Mesendoderm (in vitro differentiated cells): ENCODE measurements at regions not wholly inside any gene's neighbourhood (a gene's known extent, or its start where the extent isn't known, plus 50 kb on each side); places are given as distances from the start of the nearest gene placed in this dataset.

ENCODE experiments used
- DNase-seq: peaks from one replicate; pipeline ENCODE4 v3.0.0; 2013
- H2AK5ac ChIP-seq: 2 replicates; pipeline ENCODE4 v1.6.1; 2013; ENCODE audit warnings: low read length, inconsistent platforms
- H2BK120ac ChIP-seq: 2 replicates; pipeline ENCODE4 v1.6.1; 2013; ENCODE audit warnings: low read depth, mild to moderate bottlenecking, low read length, moderate library complexity, mixed read lengths
- H2BK15ac ChIP-seq: replicated peaks from 2 replicates; pipeline ENCODE4 v1.6.1; 2013; ENCODE audit warnings: low read depth, mild to moderate bottlenecking, moderate library complexity
- H2BK5ac ChIP-seq: 2 replicates; pipeline ENCODE4 v1.6.1; 2013; ENCODE audit warnings: low read length, inconsistent platforms
- H3K18ac ChIP-seq: 2 replicates; pipeline ENCODE4 v1.6.1; 2013; ENCODE audit warnings: mild to moderate bottlenecking, low read length, mixed read lengths
- H3K23ac ChIP-seq: one replicate; pipeline ENCODE4 v1.6.1; 2013; ENCODE audit warnings: low read length
- H3K27ac ChIP-seq: 2 replicates; pipeline ENCODE4 v1.5.1; 2013; ENCODE audit warnings: low read depth, mild to moderate bottlenecking, inconsistent platforms, low read length, moderate library complexity
- H3K27me3 ChIP-seq: 2 replicates; pipeline ENCODE4 v1.6.1; 2013; ENCODE audit warnings: low read length, control low read depth, mild to moderate bottlenecking, inconsistent platforms; ENCODE audit not compliant: insufficient read depth, poor library complexity
- H3K36me3 ChIP-seq: 2 replicates; pipeline ENCODE4 v1.6.1; 2013; ENCODE audit warnings: low read length, inconsistent platforms; ENCODE audit not compliant: control insufficient read depth, insufficient read depth
- H3K4ac ChIP-seq: one replicate; pipeline ENCODE4 v1.6.1; 2013; ENCODE audit warnings: low read depth, mild to moderate bottlenecking, low read length, moderate library complexity
- H3K4me1 ChIP-seq: 2 replicates; pipeline ENCODE4 v1.6.1; 2013; ENCODE audit warnings: low read depth, low read length, inconsistent platforms; ENCODE audit not compliant: control insufficient read depth
- H3K4me2 ChIP-seq: 2 replicates; pipeline ENCODE4 v1.6.1; 2013; ENCODE audit warnings: low read length
- H3K4me3 ChIP-seq: 2 replicates; pipeline ENCODE4 v1.5.1; 2013; ENCODE audit warnings: mild to moderate bottlenecking, low read length
- H3K56ac ChIP-seq: one replicate; pipeline ENCODE4 v1.6.1; 2013; ENCODE audit warnings: low read length
- H3K79me1 ChIP-seq: 2 replicates; pipeline ENCODE4 v1.6.1; 2013; ENCODE audit warnings: low read length, inconsistent platforms
- H3K79me2 ChIP-seq: 2 replicates; pipeline ENCODE4 v1.6.1; 2013; ENCODE audit warnings: mild to moderate bottlenecking, low read length; ENCODE audit not compliant: control insufficient read depth, insufficient read depth
- H3K9ac ChIP-seq: 2 replicates; pipeline ENCODE4 v1.6.1; 2013; ENCODE audit warnings: low read length, inconsistent platforms
- H4K5ac ChIP-seq: one replicate; pipeline ENCODE4 v1.6.1; 2013; ENCODE audit warnings: low read length
- H4K8ac ChIP-seq: one replicate; pipeline ENCODE4 v1.6.1; 2013; ENCODE audit warnings: low read depth, mild to moderate bottlenecking, control low read depth, low read length, moderate library complexity
- WGBS: extraction: QIAGEN DNeasy Blood & Tissue Kit; methylation state at CpG from one replicate; pipeline ENCODE4 v1.1.7; 2013; ENCODE audit warnings: low lambda C conversion rate, missing lambda C conversion rate; ENCODE audit not compliant: insufficient coverage; ENCODE audit errors: extremely low coverage; 5-methylcytosine and 5-hydroxymethylcytosine counted together

GRCh38 chr9:78552802-78553201, 255.9 kb downstream of the PSAT1 start:
- Histone ChIP-seq H3K79me2 (no peaks in the 10 kb centered on the region), H3K79me1 (no peaks in the 10 kb centered on the region), H3K23ac (no peak overlapping the region), H4K8ac (no peak overlapping the region), H3K56ac (no peak overlapping the region), H2AK5ac (no peak overlapping the region), H3K4me1 (no peaks in the 10 kb centered on the region), H3K4ac (no peak overlapping the region), H3K27me3 (no peaks in the 10 kb centered on the region), H3K4me2 (no peak overlapping the region), H3K18ac (no peak overlapping the region), H2BK120ac (no peak overlapping the region), H3K9ac (no peak overlapping the region), H3K4me3 (no peak overlapping the region), H2BK15ac (no peak overlapping the region), H3K36me3 (no peaks in the 10 kb centered on the region), H3K27ac (no peak overlapping the region), H4K5ac (no peak overlapping the region), H2BK5ac (no peak overlapping the region)
- DNase-seq = no peak
- no CpG with 5 or more reads among the region's 1 CpG for WGBS

- no CpG with 5 or more reads among the region's 5 CpGs for WGBS
- no peak overlapping the region for H3K27ac ChIP-seq
- no peaks in the 10 kb centered on the region for H3K79me1 ChIP-seq
- no peak overlapping the region for H2AK5ac ChIP-seq
- no peaks in the 10 kb centered on the region for H3K4me1 ChIP-seq
- H4K5ac ChIP-seq = no peak overlapping the region
- no peak overlapping the region for H3K4ac ChIP-seq
- no peak overlapping the region for H3K4me3 ChIP-seq
- no peak overlapping the region for H3K4me2 ChIP-seq
- no peak overlapping the region for H3K56ac ChIP-seq
- no peak overlapping the region for H3K23ac ChIP-seq
- no peak overlapping the region for H2BK120ac ChIP-seq
- no peaks in the 10 kb centered on the region for H3K36me3 ChIP-seq
- H3K79me2 ChIP-seq = no peaks in the 10 kb centered on the region
- no peak overlapping the region for H3K18ac ChIP-seq
- no peak for DNase-seq
- H2BK15ac ChIP-seq = no peak overlapping the region
- no peaks in the 10 kb centered on the region for H3K27me3 ChIP-seq
- no peak overlapping the region for H4K8ac ChIP-seq
- H2BK5ac ChIP-seq = no peak overlapping the region
- no peak overlapping the region for H3K9ac ChIP-seq
Observed at GRCh38 chr9:78557540-78557939, 260.6 kb downstream of the PSAT1 start.

- Histone ChIP-seq H3K4me1 (no peaks in the 10 kb centered on the region), H4K8ac (no peak overlapping the region), H2BK5ac (no peak overlapping the region), H2BK120ac (no peak overlapping the region), H3K4me2 (no peak overlapping the region), H3K27ac (no peak overlapping the region), H4K5ac (no peak overlapping the region), H2BK15ac (no peak overlapping the region), H3K23ac (no peak overlapping the region), H3K79me1 (no peaks in the 10 kb centered on the region), H3K18ac (no peak overlapping the region), H2AK5ac (no peak overlapping the region), H3K79me2 (no peaks in the 10 kb centered on the region), H3K9ac (no peak overlapping the region), H3K27me3 (no peaks in the 10 kb centered on the region), H3K36me3 (no peaks in the 10 kb centered on the region), H3K4me3 (no peak overlapping the region), H3K56ac (no peak overlapping the region), H3K4ac (no peak overlapping the region)
- DNase-seq = no peak
- no CpG with 5 or more reads among the region's 3 CpGs for WGBS
Observed at GRCh38 chr9:78559449-78559885, 262.5 kb downstream of the PSAT1 start.

- Histone ChIP-seq H3K4me3 (no peak overlapping the region), H2AK5ac (no peak overlapping the region), H3K4ac (no peak overlapping the region), H4K8ac (no peak overlapping the region), H2BK5ac (no peak overlapping the region), H3K18ac (no peak overlapping the region), H3K56ac (no peak overlapping the region), H3K79me2 (no peaks in the 10 kb centered on the region), H3K79me1 (no peaks in the 10 kb centered on the region), H3K27me3 (no peaks in the 10 kb centered on the region), H3K36me3 (no peaks in the 10 kb centered on the region), H2BK15ac (no peak overlapping the region), H3K4me1 (no peaks in the 10 kb centered on the region), H4K5ac (no peak overlapping the region), H3K9ac (no peak overlapping the region), H2BK120ac (no peak overlapping the region), H3K4me2 (no peak overlapping the region), H3K23ac (no peak overlapping the region), H3K27ac (no peak overlapping the region)
- no peak for DNase-seq
- no CpG with 5 or more reads among the region's 1 CpG for WGBS
Observed at GRCh38 chr9:78562021-78562420, 265.1 kb downstream of the PSAT1 start.

GRCh38 chr9:78563269-78563668, 266.3 kb downstream of the PSAT1 start:
- no peak overlapping the region for H2AK5ac ChIP-seq
- WGBS = no CpG with 5 or more reads among the region's 5 CpGs
- H2BK5ac ChIP-seq = no peak overlapping the region
- H3K4ac ChIP-seq = no peak overlapping the region
- H3K23ac ChIP-seq = no peak overlapping the region
- no peaks in the 10 kb centered on the region for H3K79me1 ChIP-seq
- H3K36me3 ChIP-seq = no peaks in the 10 kb centered on the region
- no peak overlapping the region for H2BK15ac ChIP-seq
- no peak overlapping the region for H3K4me3 ChIP-seq
- no peaks in the 10 kb centered on the region for H3K79me2 ChIP-seq
- no peak overlapping the region for H2BK120ac ChIP-seq
- DNase-seq = no peak
- no peak overlapping the region for H3K4me2 ChIP-seq
- no peaks in the 10 kb centered on the region for H3K4me1 ChIP-seq
- H4K8ac ChIP-seq = no peak overlapping the region
- H3K27me3 ChIP-seq = no peaks in the 10 kb centered on the region
- H3K27ac ChIP-seq = no peak overlapping the region
- no peak overlapping the region for H4K5ac ChIP-seq
- no peak overlapping the region for H3K56ac ChIP-seq
- no peak overlapping the region for H3K18ac ChIP-seq
- no peak overlapping the region for H3K9ac ChIP-seq

- Histone ChIP-seq H3K18ac (no peak overlapping the region), H3K23ac (no peak overlapping the region), H3K9ac (no peak overlapping the region), H4K8ac (no peak overlapping the region), H3K4me2 (no peak overlapping the region), H3K27ac (no peak overlapping the region), H3K36me3 (no peaks in the 10 kb centered on the region), H3K79me1 (no peaks in the 10 kb centered on the region), H3K79me2 (no peaks in the 10 kb centered on the region), H2BK15ac (no peak overlapping the region), H3K27me3 (no peaks in the 10 kb centered on the region), H2AK5ac (no peak overlapping the region), H3K4ac (no peak overlapping the region), H4K5ac (no peak overlapping the region), H3K4me1 (no peaks in the 10 kb centered on the region), H2BK120ac (no peak overlapping the region), H3K4me3 (no peak overlapping the region), H3K56ac (no peak overlapping the region), H2BK5ac (no peak overlapping the region)
- WGBS = no CpG with 5 or more reads among the region's 5 CpGs
- DNase-seq = no peak
Observed at GRCh38 chr9:78565481-78565880, 268.6 kb downstream of the PSAT1 start.
